Right kidney (tissue), 1 donor: ENCODE measurements at regions not wholly inside any gene's neighbourhood (a gene's known extent, or its start where the extent isn't known, plus 50 kb on each side); places are given as distances from the start of the nearest gene placed in this dataset.
"Not testable (repeated sequence)": the region's sequence is repeated elsewhere in the genome, so short reads cannot be mapped to it uniquely, and the experiment has no call there.

ENCODE experiments used
- DNase-seq: peaks from one replicate; pipeline ENCODE4 v3.0.0-alpha.2; 2016

GRCh38 chr9:24071716-24072115, 245.7 kb upstream of the ELAVL2 start:
- no peak for DNase-seq

GRCh38 chr9:24071091-24071490, 245.1 kb upstream of the ELAVL2 start:
- DNase-seq, result no peak

GRCh38 chr9:24067107-24067506, 241.1 kb upstream of the ELAVL2 start:
- not testable (repeated sequence) for DNase-seq

- no peak for DNase-seq
Observed at GRCh38 chr9:24059651-24060050, 233.6 kb upstream of the ELAVL2 start.

GRCh38 chr9:24051587-24051986, 225.5 kb upstream of the ELAVL2 start:
- no peak for DNase-seq

- not testable (repeated sequence) for DNase-seq
Observed at GRCh38 chr9:24050239-24050638, 224.2 kb upstream of the ELAVL2 start.

- DNase-seq, result no peak
Observed at GRCh38 chr9:24045150-24045549, 219.1 kb upstream of the ELAVL2 start.

GRCh38 chr9:24044576-24044975, 218.5 kb upstream of the ELAVL2 start:
- no peak for DNase-seq

GRCh38 chr9:24041160-24041690, 215.2 kb upstream of the ELAVL2 start:
- no peak for DNase-seq

GRCh38 chr9:24036459-24036858, 210.4 kb upstream of the ELAVL2 start:
- no peak for DNase-seq

GRCh38 chr9:24035816-24036215, 209.8 kb upstream of the ELAVL2 start:
- DNase-seq, result no peak

- no peak for DNase-seq
Observed at GRCh38 chr9:24011881-24012280, 185.8 kb upstream of the ELAVL2 start.

- DNase-seq, result no peak
Observed at GRCh38 chr9:24011009-24011717, 185.1 kb upstream of the ELAVL2 start.

GRCh38 chr9:24009322-24009721, 183.3 kb upstream of the ELAVL2 start:
- DNase-seq, result no peak

GRCh38 chr9:24007185-24007584, 181.1 kb upstream of the ELAVL2 start:
- DNase-seq, result no peak

GRCh38 chr9:23991874-23992273, 165.8 kb upstream of the ELAVL2 start:
- DNase-seq, result not testable (repeated sequence)

GRCh38 chr9:23979491-23979890, 153.5 kb upstream of the ELAVL2 start:
- DNase-seq, result no peak

- no peak for DNase-seq
Observed at GRCh38 chr9:23962101-23962500, 136.1 kb upstream of the ELAVL2 start.

GRCh38 chr9:23945897-23946296, 119.9 kb upstream of the ELAVL2 start:
- DNase-seq, result no peak

- DNase-seq, result no peak
Observed at GRCh38 chr9:23941051-23941450, 115.0 kb upstream of the ELAVL2 start.

- DNase-seq, result no peak
Observed at GRCh38 chr9:23938908-23939307, 112.9 kb upstream of the ELAVL2 start.

- no peak for DNase-seq
Observed at GRCh38 chr9:23934291-23934906, 108.4 kb upstream of the ELAVL2 start.

- no peak for DNase-seq
Observed at GRCh38 chr9:23933348-23933747, 107.3 kb upstream of the ELAVL2 start.

- no peak for DNase-seq
Observed at GRCh38 chr9:23926368-23926767, 100.3 kb upstream of the ELAVL2 start.
